ENCODE measurements at regions not wholly inside any gene's neighbourhood (a gene's known extent, or its start where the extent isn't known, plus 50 kb on each side); places are given as distances from the start of the nearest gene placed in this dataset.

DNA sequence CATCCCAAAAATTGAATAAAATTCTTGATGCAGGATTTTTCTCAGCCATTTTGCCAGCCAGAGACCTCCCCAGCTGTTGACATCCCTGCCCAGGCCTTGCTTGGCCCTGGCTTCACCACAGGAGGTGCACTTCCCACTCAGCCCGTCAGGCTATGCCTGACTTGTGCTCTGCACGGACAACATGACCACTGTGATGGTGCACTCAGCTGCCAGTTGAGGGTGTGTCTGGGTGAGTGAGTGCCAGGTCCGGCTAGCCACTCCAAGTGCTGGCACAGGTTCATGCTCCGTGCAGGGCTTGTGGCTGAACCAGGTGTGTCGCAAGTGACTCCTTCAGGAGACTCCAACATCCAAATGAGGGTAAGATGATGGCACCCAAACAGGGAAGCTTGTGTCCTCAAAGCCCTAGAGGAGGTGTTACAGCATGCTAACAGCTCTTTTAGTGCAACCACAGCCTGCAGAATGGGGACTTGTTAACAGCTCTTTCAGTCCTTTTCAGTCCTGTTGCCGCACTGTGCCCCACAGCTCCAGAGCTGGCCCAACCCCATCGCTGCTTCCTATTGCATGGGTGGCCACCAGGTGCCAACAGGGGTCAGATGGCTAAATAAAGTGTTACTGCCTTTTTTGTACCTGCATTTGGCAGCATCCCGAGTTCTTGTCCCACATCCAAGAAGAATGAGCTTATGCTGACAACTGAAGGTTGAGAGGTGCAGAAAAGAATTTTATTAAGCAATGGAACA, 380.7 kb downstream of the SLITRK5 start:
- TF ChIP-seq ZNF274 (IDR thresholded peaks at IDR 0.05; ENCODE audit: low read depth, low read length) (no peak), YY1 (IDR thresholded peaks at IDR 0.05; ENCODE audit: insufficient read depth, insufficient read length) (no peak), SUZ12 (IDR thresholded peaks at IDR 0.05; ENCODE audit: extremely low read depth, insufficient read depth, insufficient read length) (no peak)
